ENCODE measurements at regions not wholly inside any gene's neighbourhood (a gene's known extent, or its start where the extent isn't known, plus 50 kb on each side); places are given as distances from the start of the nearest gene placed in this dataset.

- no peak for DNase-seq
These were observed 637.9 kb downstream of the NLGN4Y start for GRCh38 chrY:15162211-15162610.

GRCh38 chrY:15179890-15180289, 655.6 kb downstream of the NLGN4Y start:
- no peak for DNase-seq

GRCh38 chrY:15229056-15229455, 704.7 kb downstream of the NLGN4Y start:
- DNase-seq, result no peak

- no peak for DNase-seq
These were observed 715.3 kb downstream of the NLGN4Y start for GRCh38 chrY:15239596-15240132.

- DNase-seq, result no peak
These were observed 735.0 kb downstream of the NLGN4Y start for GRCh38 chrY:15259286-15259685.

GRCh38 chrY:15286572-15286971, 762.2 kb downstream of the NLGN4Y start:
- no peak for DNase-seq

- no peak for DNase-seq
These were observed 765.5 kb downstream of the NLGN4Y start for GRCh38 chrY:15289821-15290220.

- no peak for DNase-seq
These were observed 768.6 kb downstream of the NLGN4Y start for GRCh38 chrY:15292881-15293280.

GRCh38 chrY:15301879-15302278, 777.5 kb downstream of the NLGN4Y start:
- DNase-seq, result no peak

GRCh38 chrY:15312166-15312565, 787.8 kb downstream of the NLGN4Y start:
- DNase-seq, result no peak

- DNase-seq, result no peak
These were observed 799.9 kb downstream of the NLGN4Y start for GRCh38 chrY:15324189-15324588.

GRCh38 chrY:15325201-15325600, 800.9 kb downstream of the NLGN4Y start:
- DNase-seq, result no peak

GRCh38 chrY:15326673-15327072, 802.3 kb downstream of the NLGN4Y start:
- no peak for DNase-seq

- no peak for DNase-seq
These were observed 804.5 kb downstream of the NLGN4Y start for GRCh38 chrY:15328848-15329247.

- DNase-seq, result no peak
These were observed 819.2 kb downstream of the NLGN4Y start for GRCh38 chrY:15343522-15343921.

GRCh38 chrY:15345471-15346155, 821.3 kb downstream of the NLGN4Y start:
- no peak for DNase-seq

- DNase-seq, result no peak
These were observed 825.0 kb downstream of the NLGN4Y start for GRCh38 chrY:15349351-15349750.

GRCh38 chrY:15355321-15355720, 831.0 kb downstream of the NLGN4Y start:
- DNase-seq, result no peak

GRCh38 chrY:15360471-15360870, 836.1 kb downstream of the NLGN4Y start:
- DNase-seq, result no peak

GRCh38 chrY:15364996-15365395, 840.7 kb downstream of the NLGN4Y start:
- no peak for DNase-seq

GRCh38 chrY:15368786-15369185, 844.5 kb downstream of the NLGN4Y start:
- no peak for DNase-seq

GRCh38 chrY:15385178-15385577, 860.8 kb downstream of the NLGN4Y start:
- no peak for DNase-seq

- no peak for DNase-seq
These were observed 873.4 kb downstream of the NLGN4Y start for GRCh38 chrY:15397556-15398280.

GRCh38 chrY:15402451-15402850, 878.1 kb downstream of the NLGN4Y start:
- DNase-seq, result no peak

Data from stimulated activated naive CD4-positive, alpha-beta T cell (primary cell).